ENCODE measurements at regions not wholly inside any gene's neighbourhood (a gene's known extent, or its start where the extent isn't known, plus 50 kb on each side); places are given as distances from the start of the nearest gene placed in this dataset.

GRCh38 chr4:127505203-127505602 lies 127.6 kb upstream of the INTU start:
- TF ChIP-seq E2F4 (CRISPR knock-in tag; IDR thresholded peaks at IDR 0.05; ENCODE audit: borderline replicate concordance, low read depth) (no peak), HMGXB4 (CRISPR knock-in tag; IDR thresholded peaks at IDR 0.05) (no peak), AFF4 (CRISPR knock-in tag; IDR thresholded peaks at IDR 0.05; ENCODE audit: borderline replicate concordance) (no peak), CBFB (CRISPR knock-in tag; IDR thresholded peaks at IDR 0.05; ENCODE audit: low read depth) (no peak), FOXJ3 (CRISPR knock-in tag; IDR thresholded peaks at IDR 0.05; ENCODE audit: borderline replicate concordance) (no peak), ATF2 (CRISPR knock-in tag; IDR thresholded peaks at IDR 0.05; ENCODE audit: borderline replicate concordance, low read depth) (no peak), JUN (CRISPR knock-in tag; IDR thresholded peaks at IDR 0.05) (no peak), ATF1 (CRISPR knock-in tag; IDR thresholded peaks at IDR 0.05) (no peak), CTCF (IDR thresholded peaks at IDR 0.05) (no peak), ZNF121 (CRISPR knock-in tag; IDR thresholded peaks at IDR 0.05) (no peak), IRF2 (CRISPR knock-in tag; IDR thresholded peaks at IDR 0.05; ENCODE audit: borderline replicate concordance, low read depth) (no peak), CREB1 (CRISPR knock-in tag; IDR thresholded peaks at IDR 0.05) (no peak), E2F1 (CRISPR knock-in tag; IDR thresholded peaks at IDR 0.05) (no peak), ELF4 (CRISPR knock-in tag; IDR thresholded peaks at IDR 0.05; ENCODE audit: low read depth) (no peak)
